Gastroesophageal sphincter (tissue), 4 donors: ENCODE measurements at regions not wholly inside any gene's neighbourhood (a gene's known extent, or its start where the extent isn't known, plus 50 kb on each side); places are given as distances from the start of the nearest gene placed in this dataset.

Experiments
- ATAC-seq: fragments of 150-250 bp; one replicate; pipeline ENCODE4 v1.9.1; 2016; ENCODE audit warnings: mild to moderate bottlenecking, moderate library complexity
- H3K27ac ChIP-seq, 4 donors: fragments of 200-600 bp; sonication (generic) in 3 of 4; 1 replicate in 3 of 4; 2 replicates in 1 of 4; pipeline ENCODE4 v1.5.1; 2016 to 2019
- H3K27me3 ChIP-seq: fragments of 200-600 bp; sonication (generic); one replicate; pipeline ENCODE4 v1.5.1; 2019
- H3K36me3 ChIP-seq, 2 donors: fragments of 200-600 bp; sonication (generic); one replicate each; pipeline ENCODE4 v1.5.1; 2019; ENCODE audit warnings: control low read depth in 1 of 2
- H3K4me1 ChIP-seq, 3 donors: fragments of 200-600 bp; sonication (generic); 1 replicate in 2 of 3; 2 replicates in 1 of 3; pipeline ENCODE4 v1.5.1; 2016 to 2019; ENCODE audit warnings: control low read depth in 2 of 3
- H3K4me3 ChIP-seq, 2 donors: fragments of 200-600 bp; sonication (generic); one replicate each; pipeline ENCODE4 v1.5.1; 2019; ENCODE audit warnings: mild to moderate bottlenecking in 1 of 2, moderate library complexity in 1 of 2
- H3K9me3 ChIP-seq, 3 donors: fragments of 200-600 bp; sonication (generic); one replicate each; pipeline ENCODE4 v1.5.1; 2017 to 2019; ENCODE audit warnings: control low read depth in 2 of 3
- CTCF ChIP-seq, 4 experiments: fragments of 200-600 bp in 2 of 4; fragments of 450-650 bp in 2 of 4; sonication (generic) in 1 of 4; IDR thresholded peaks; one replicate each; pipeline ENCODE4 v1.5.1; 2017 to 2019; ENCODE audit warnings: antibody characterized with exemption in 4 of 4, mild to moderate bottlenecking in 2 of 4, moderate library complexity in 2 of 4
- EP300 ChIP-seq: sonication (generic); formaldehyde crosslinking; IDR thresholded peaks from one replicate; pipeline ENCODE4 v1.6.1; 2017; ENCODE audit warnings: antibody characterized with exemption, mild to moderate bottlenecking
- POLR2A ChIP-seq, 2 donors: fragments of 450-650 bp; IDR thresholded peaks; one replicate each; pipeline ENCODE4 v1.6.1; 2017; ENCODE audit warnings: antibody characterized with exemption in 2 of 2, mild to moderate bottlenecking in 2 of 2, moderate library complexity in 1 of 2
- POLR2AphosphoS5 ChIP-seq: sonication (generic); formaldehyde crosslinking; IDR thresholded peaks from one replicate; pipeline ENCODE4 v1.6.1; 2017; ENCODE audit warnings: antibody characterized with exemption
- WGBS, 2 donors: methylation state at CpG; one replicate each; pipeline ENCODE4 v1.1.5; 2018; ENCODE audit warnings: low coverage in 1 of 2; 5-methylcytosine and 5-hydroxymethylcytosine counted together

- no peaks in the 10 kb centered on the region for H3K9me3 ChIP-seq
- no peaks in the 10 kb centered on the region for H3K36me3 ChIP-seq
- H3K27me3 ChIP-seq, result no peaks in the 10 kb centered on the region
- WGBS, 2 donors, result 58 to 60% methylated on average over 2 of the region's 2 CpGs
- TF ChIP-seq POLR2A (IDR thresholded peaks at IDR 0.05) (no peak), EP300 (no peak), POLR2AphosphoS5 (no peak), CTCF (IDR thresholded peaks at IDR 0.05) (no peak)
- H3K27ac ChIP-seq, result no peak overlapping the region
- ATAC-seq, result no peak
- H3K4me3 ChIP-seq, result no peak overlapping the region
- no peaks in the 10 kb centered on the region for H3K4me1 ChIP-seq
These were observed 507.0 kb upstream of the CDH6 start for GRCh38 chr5:30686530-30686929.

GRCh38 chr5:30676223-30676840, 517.2 kb upstream of the CDH6 start:
- no peak overlapping the region for H3K4me3 ChIP-seq
- TF ChIP-seq POLR2AphosphoS5, result no peak
- no peak for TF ChIP-seq POLR2A (IDR thresholded peaks at IDR 0.05)
- no peak for TF ChIP-seq EP300
- no peak for TF ChIP-seq CTCF (IDR thresholded peaks at IDR 0.05)
- no peaks in the 10 kb centered on the region for H3K27me3 ChIP-seq
- 67 to 90% methylated on average over 1 of the region's 1 CpG for WGBS, 2 donors
- no peak overlapping the region for H3K27ac ChIP-seq
- peaks cover 0 to 14% (median 0%) of the 10 kb centered on the region in 3 donors for H3K9me3 ChIP-seq
- H3K36me3 ChIP-seq, result no peaks in the 10 kb centered on the region
- ATAC-seq, result no peak
- H3K4me1 ChIP-seq, result no peaks in the 10 kb centered on the region

- no peak for ATAC-seq
- TF ChIP-seq CTCF (IDR thresholded peaks at IDR 0.05) (no peak), POLR2A (IDR thresholded peaks at IDR 0.05) (no peak), POLR2AphosphoS5 (no peak), EP300 (no peak)
- Histone ChIP-seq H3K36me3 (no peaks in the 10 kb centered on the region), H3K4me3 (no peak overlapping the region), H3K4me1 (no peaks in the 10 kb centered on the region), H3K9me3 (no peaks in the 10 kb centered on the region), H3K27me3 (no peaks in the 10 kb centered on the region), H3K27ac (no peak overlapping the region)
- 77 to 86% methylated on average over 1 of the region's 1 CpG for WGBS, 2 donors
These were observed 526.2 kb upstream of the CDH6 start for GRCh38 chr5:30667293-30667692.

GRCh38 chr5:30663536-30663935, 530.0 kb upstream of the CDH6 start:
- 58 to 92% methylated on average over 2 of the region's 2 CpGs for WGBS, 2 donors
- H3K4me3 ChIP-seq, result no peak overlapping the region
- no peak for ATAC-seq
- H3K27me3 ChIP-seq, result no peaks in the 10 kb centered on the region
- no peaks in the 10 kb centered on the region for H3K4me1 ChIP-seq
- H3K36me3 ChIP-seq, result no peaks in the 10 kb centered on the region
- no peak overlapping the region for H3K27ac ChIP-seq
- no peak for TF ChIP-seq CTCF (IDR thresholded peaks at IDR 0.05)
- no peak for TF ChIP-seq POLR2A (IDR thresholded peaks at IDR 0.05)
- TF ChIP-seq POLR2AphosphoS5, result no peak
- TF ChIP-seq EP300, result no peak
- H3K9me3 ChIP-seq, result no peaks in the 10 kb centered on the region

GRCh38 chr5:30662373-30662772, 531.1 kb upstream of the CDH6 start:
- Histone ChIP-seq H3K9me3 (no peaks in the 10 kb centered on the region), H3K27me3 (no peaks in the 10 kb centered on the region), H3K4me1 (no peaks in the 10 kb centered on the region), H3K36me3 (no peaks in the 10 kb centered on the region), H3K27ac (no peak overlapping the region), H3K4me3 (no peak overlapping the region)
- ATAC-seq, result no peak
- TF ChIP-seq POLR2A (IDR thresholded peaks at IDR 0.05), result no peak
- TF ChIP-seq CTCF (IDR thresholded peaks at IDR 0.05), result no peak
- TF ChIP-seq POLR2AphosphoS5, result no peak
- TF ChIP-seq EP300, result no peak
